ENCODE measurements at regions not wholly inside any gene's neighbourhood (a gene's known extent, or its start where the extent isn't known, plus 50 kb on each side); places are given as distances from the start of the nearest gene placed in this dataset.

GRCh38 chr13:109485136-109485794 lies 301.1 kb downstream of the IRS2 start:
- TF ChIP-seq CTCF (conservative IDR thresholded peaks at IDR 0.05) (no peak), ZFX (IDR thresholded peaks at IDR 0.05) (no peak)
